ENCODE measurements at regions not wholly inside any gene's neighbourhood (a gene's known extent, or its start where the extent isn't known, plus 50 kb on each side); places are given as distances from the start of the nearest gene placed in this dataset.
A peak's percentile ranks its signal among the peaks of the same experiment; 100 is the strongest.

DNA sequence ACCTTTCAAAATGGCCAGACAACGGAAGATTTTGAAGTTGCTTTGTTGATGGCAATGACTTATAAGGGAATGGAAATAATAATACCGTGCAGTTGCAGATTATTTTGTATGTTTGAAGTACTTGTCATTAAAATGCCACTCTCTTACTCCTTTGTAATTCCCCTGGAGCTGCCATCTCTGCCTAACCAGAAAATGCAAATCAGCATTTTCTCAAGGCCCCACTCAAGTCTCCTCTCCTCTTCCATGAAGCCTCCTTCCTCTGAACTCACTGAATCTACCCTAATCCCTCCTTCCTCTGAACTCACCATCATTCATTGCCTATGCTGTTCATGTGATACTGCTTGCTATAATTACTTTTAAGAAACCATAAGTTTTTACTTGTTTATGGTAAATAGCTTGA lies 60.2 kb upstream of the RBPJ start:
- Histone ChIP-seq H3K27me3 (no peaks in the 10 kb centered on the region), H3K9me3 (peaks cover 0 to 9% (median 0%) of the 10 kb centered on the region in 4 donors), H3K4me3 (no peak overlapping the region), H3K4me1 (no peaks in the 10 kb centered on the region), H3K36me3 (no peaks in the 10 kb centered on the region), H3K27ac (no peak overlapping the region)
- WGBS, 2 donors: 85 to 87% methylated on average over 2 of the region's 2 CpGs
- DNase-seq (ENCODE audit: low spot score in 2 of 2): no peak
- TF ChIP-seq, protein P1, sequence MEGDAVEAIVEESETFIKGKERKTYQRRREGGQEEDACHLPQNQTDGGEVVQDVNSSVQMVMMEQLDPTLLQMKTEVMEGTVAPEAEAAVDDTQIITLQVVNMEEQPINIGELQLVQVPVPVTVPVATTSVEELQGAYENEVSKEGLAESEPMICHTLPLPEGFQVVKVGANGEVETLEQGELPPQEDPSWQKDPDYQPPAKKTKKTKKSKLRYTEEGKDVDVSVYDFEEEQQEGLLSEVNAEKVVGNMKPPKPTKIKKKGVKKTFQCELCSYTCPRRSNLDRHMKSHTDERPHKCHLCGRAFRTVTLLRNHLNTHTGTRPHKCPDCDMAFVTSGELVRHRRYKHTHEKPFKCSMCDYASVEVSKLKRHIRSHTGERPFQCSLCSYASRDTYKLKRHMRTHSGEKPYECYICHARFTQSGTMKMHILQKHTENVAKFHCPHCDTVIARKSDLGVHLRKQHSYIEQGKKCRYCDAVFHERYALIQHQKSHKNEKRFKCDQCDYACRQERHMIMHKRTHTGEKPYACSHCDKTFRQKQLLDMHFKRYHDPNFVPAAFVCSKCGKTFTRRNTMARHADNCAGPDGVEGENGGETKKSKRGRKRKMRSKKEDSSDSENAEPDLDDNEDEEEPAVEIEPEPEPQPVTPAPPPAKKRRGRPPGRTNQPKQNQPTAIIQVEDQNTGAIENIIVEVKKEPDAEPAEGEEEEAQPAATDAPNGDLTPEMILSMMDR (IDR thresholded peaks at IDR 0.05): no peak
- TF ChIP-seq POLR2A (IDR thresholded peaks at IDR 0.05) (no peak), EP300 (IDR thresholded peaks at IDR 0.05) (no peak)

DNA sequence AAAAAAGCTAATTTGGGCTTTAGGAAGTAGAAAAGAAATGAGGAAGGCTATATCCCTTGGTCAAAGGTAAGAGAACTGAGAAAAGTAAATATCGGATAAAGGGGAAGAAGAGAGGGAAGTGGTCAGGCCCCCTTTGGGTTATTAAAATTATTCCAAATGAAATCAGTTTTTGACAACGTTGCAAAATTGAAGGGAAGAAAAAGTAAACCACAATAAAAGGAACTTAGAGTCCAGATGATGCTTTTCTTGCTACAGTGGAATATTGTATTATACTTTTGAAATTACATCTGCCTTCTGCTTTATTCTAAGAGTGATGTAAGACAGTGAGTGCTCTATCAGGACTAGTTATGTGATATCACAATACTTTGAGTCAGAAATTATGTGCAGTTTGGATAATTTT lies 59.4 kb upstream of the RBPJ start:
- H3K27me3 ChIP-seq: no peaks in the 10 kb centered on the region
- TF ChIP-seq, protein P1 (IDR thresholded peaks at IDR 0.05): no peak
- TF ChIP-seq EP300 (IDR thresholded peaks at IDR 0.05): peak in 1 of 2 donors; percentile 36
- no peak for TF ChIP-seq POLR2A (IDR thresholded peaks at IDR 0.05)
- no peak overlapping the region for H3K27ac ChIP-seq
- no peak overlapping the region for H3K4me3 ChIP-seq
- DNase-seq (ENCODE audit: low spot score in 2 of 2): no peak
- peaks cover 0 to 5% (median 0%) of the 10 kb centered on the region in 4 donors for H3K4me1 ChIP-seq
- 63 to 70% methylated on average over 2 of the region's 2 CpGs for WGBS, 2 donors
- no peaks in the 10 kb centered on the region for H3K36me3 ChIP-seq
- H3K9me3 ChIP-seq: peaks cover 0 to 9% (median 0%) of the 10 kb centered on the region in 4 donors

DNA sequence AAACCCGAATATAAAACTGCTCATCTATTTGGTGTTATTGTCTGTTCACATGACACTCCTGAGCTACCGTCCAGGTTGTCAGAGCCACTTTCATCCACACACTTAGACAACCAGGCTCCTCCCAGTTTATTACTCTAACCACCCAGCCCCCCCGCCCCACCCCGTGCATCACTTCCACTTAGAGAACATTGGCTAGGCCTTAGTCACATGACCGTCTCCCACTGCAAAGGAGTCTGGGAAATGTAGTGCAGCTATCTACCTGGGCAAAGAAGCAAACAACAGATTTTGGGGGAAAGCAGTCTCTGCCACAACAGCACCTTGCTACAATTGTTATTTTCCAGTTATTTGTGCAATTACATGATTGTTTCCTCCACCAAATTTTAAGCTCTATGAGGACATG lies 57.6 kb upstream of the RBPJ start:
- Histone ChIP-seq H3K36me3 (no peaks in the 10 kb centered on the region), H3K4me3 (no peak overlapping the region), H3K27me3 (no peaks in the 10 kb centered on the region), H3K9me3 (peaks cover 0 to 9% (median 0%) of the 10 kb centered on the region in 4 donors), H3K27ac (no peak overlapping the region), H3K4me1 (peaks cover 0 to 21% (median 0%) of the 10 kb centered on the region in 4 donors)
- 75 to 80% methylated on average over 5 of the region's 5 CpGs for WGBS, 2 donors
- no peak for DNase-seq (ENCODE audit: low spot score in 2 of 2)
- TF ChIP-seq POLR2A (IDR thresholded peaks at IDR 0.05) (no peak), EP300 (IDR thresholded peaks at IDR 0.05) (no peak)
- TF ChIP-seq, protein P1 (IDR thresholded peaks at IDR 0.05): no peak

DNA sequence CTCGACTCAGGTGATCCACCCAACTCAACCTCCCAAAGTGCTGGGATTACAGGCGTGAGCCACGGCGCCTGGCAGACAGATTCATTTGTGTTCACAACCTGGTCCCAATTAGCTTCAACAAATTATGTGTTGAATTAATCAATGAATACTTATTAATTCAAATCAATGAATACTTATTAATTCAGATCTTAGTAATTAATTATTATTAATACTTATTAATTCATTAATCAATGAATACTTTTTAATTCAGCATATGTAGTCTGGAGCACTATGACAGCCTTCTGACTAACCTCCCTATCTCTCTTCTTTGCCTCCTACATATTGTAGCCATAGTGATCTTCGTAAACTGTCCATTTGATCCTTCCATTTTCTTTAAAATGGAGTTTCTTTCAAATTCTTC lies 56.7 kb upstream of the RBPJ start:
- H3K4me1 ChIP-seq: peaks cover 0 to 23% (median 0%) of the 10 kb centered on the region in 4 donors

DNA sequence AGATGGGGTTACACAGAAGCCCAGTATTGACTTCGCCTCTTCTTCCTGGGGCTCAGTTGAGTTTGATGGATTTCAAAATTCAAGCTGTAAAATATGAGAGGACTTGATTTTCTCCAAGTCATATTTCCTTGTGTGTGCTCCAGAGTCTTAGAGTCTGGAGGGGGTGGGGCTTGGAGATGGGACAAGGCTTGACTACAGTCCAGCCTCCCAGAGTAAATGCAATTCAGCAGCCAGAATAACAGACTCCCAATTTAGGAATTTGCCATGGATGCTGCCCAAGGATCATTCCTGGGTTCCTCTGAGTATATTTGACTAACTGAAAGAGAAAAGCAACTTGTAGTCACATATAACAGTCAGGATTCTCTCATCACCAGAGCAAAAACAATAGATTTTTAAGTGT lies 53.7 kb upstream of the RBPJ start:
- no peaks in the 10 kb centered on the region for H3K9me3 ChIP-seq
- TF ChIP-seq POLR2A (IDR thresholded peaks at IDR 0.05) (no peak), EP300 (IDR thresholded peaks at IDR 0.05) (no peak)
- TF ChIP-seq, protein P1 (IDR thresholded peaks at IDR 0.05): no peak
- peak; percentile 50 to 84 for DNase-seq (ENCODE audit: low spot score in 2 of 2)
- no peaks in the 10 kb centered on the region for H3K36me3 ChIP-seq
- H3K4me3 ChIP-seq: no peak overlapping the region
- 69 to 72% methylated on average over 1 of the region's 1 CpG for WGBS, 2 donors
- no peak overlapping the region for H3K27ac ChIP-seq
- H3K27me3 ChIP-seq: no peaks in the 10 kb centered on the region
- peaks cover 0 to 23% (median 0%) of the 10 kb centered on the region in 4 donors for H3K4me1 ChIP-seq

More for the DNA sequence above, 56.7 kb upstream of the RBPJ start:
- no peak for DNase-seq (ENCODE audit: low spot score in 2 of 2)
- TF ChIP-seq POLR2A (IDR thresholded peaks at IDR 0.05): no peak
- no peak for TF ChIP-seq EP300 (IDR thresholded peaks at IDR 0.05)
- TF ChIP-seq, protein P1 (IDR thresholded peaks at IDR 0.05): no peak
- Histone ChIP-seq H3K27me3 (no peaks in the 10 kb centered on the region), H3K9me3 (peaks cover 0 to 6% (median 0%) of the 10 kb centered on the region in 4 donors), H3K36me3 (no peaks in the 10 kb centered on the region), H3K27ac (no peak overlapping the region), H3K4me3 (no peak overlapping the region)
- 92 to 96% methylated on average over 5 of the region's 5 CpGs for WGBS, 2 donors

Measured in tibial nerve (tissue), 4 donors.